ENCODE measurements at regions not wholly inside any gene's neighbourhood (a gene's known extent, or its start where the extent isn't known, plus 50 kb on each side); places are given as distances from the start of the nearest gene placed in this dataset.

DNA sequence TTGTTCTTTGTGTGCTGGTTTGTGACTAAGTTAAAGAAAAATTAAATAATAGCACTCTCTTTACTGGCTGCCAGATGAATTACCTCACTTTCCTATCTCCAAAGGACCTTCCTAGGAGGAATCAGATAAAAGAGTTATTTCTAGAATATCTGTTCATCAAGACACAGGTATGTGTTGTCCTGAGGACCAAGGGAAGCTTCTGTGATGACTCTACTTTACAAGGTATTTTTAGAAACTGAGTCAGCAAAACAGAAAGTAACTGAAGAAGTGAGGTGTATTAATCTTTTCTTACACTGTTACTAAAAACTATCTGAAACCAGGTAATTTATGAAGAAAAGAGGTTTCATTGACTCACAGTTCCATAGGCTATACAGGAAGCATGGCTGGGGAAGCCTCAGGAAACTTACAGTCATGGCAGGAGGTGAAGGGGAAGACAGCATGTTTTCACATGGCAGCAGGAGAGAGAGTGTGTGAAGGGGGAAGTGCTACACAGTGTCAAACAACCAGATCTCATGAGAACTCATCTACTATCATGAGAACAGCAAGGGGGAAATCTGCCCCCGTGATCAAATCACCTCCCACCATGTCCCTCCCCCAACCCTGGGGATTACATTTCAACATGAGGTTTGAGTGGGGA lies 189.2 kb upstream of the DMAC1 start:
- DNase-seq (ENCODE audit: low read depth in 1 of 2, low spot score in 1 of 2) = no peak

DNA sequence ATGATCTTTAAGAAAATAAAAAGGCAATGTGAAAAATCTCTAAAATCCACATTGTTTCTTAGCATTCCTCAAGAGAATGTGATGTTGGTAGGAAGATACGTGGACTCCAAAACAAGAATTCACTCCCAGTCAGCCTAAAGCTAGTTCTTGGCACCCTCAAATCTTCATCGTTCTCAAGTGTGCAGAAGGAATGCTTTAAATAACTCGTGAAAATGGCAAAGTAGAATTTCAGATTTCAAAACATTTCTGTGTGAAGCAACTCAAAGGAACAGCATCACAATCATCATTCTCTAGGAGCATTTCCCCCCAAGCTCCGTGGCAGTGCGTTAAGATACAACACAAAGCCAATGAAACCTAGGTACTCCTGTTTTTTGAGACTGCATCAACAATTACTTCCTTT lies 185.1 kb upstream of the DMAC1 start:
- DNase-seq (ENCODE audit: low read depth in 1 of 2, low spot score in 1 of 2) = no peak

GRCh38 chr9:7984203-7984602 lies 184.6 kb upstream of the DMAC1 start:
- DNase-seq (ENCODE audit: low read depth in 1 of 2, low spot score in 1 of 2) = no peak

- no peak for DNase-seq (ENCODE audit: low read depth in 1 of 2, low spot score in 1 of 2)
Measured at GRCh38 chr9:7983490-7983889, 183.9 kb upstream of the DMAC1 start.

- no peak for DNase-seq (ENCODE audit: low read depth in 1 of 2, low spot score in 1 of 2)
Measured at GRCh38 chr9:7982907-7983306, 183.3 kb upstream of the DMAC1 start.

DNA sequence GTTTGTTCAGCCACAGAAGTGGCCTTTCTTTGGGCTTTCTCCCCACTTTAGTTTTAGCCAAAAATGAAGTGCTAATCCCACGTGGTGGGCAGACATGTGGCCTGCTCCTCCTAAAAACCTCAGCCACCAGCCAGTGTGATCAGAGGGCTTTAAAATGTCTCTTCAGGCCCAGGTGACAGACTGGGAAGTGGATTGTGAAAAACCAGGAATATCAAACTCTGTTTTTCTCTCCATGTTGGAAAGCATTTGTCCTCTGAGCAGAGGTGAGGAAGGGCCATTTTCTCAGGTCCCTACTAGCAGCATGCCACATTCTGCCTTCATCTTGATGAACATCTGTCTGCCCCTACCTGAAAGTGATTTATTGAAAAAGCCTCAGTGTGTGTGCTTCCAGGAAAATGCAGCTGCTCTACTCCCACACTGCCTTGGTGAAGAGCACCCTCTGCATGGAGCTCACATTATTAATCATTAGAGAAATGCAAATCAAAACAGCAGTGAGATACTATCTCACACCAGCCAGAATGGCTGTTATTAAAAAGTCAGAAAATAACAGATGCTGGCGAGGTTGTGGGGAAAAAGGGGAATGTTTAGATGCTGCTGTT lies 181.2 kb upstream of the DMAC1 start:
- no peak for DNase-seq (ENCODE audit: low read depth in 1 of 2, low spot score in 1 of 2)

GRCh38 chr9:7980041-7980440 lies 180.5 kb upstream of the DMAC1 start:
- no peak for DNase-seq (ENCODE audit: low read depth in 1 of 2, low spot score in 1 of 2)

GRCh38 chr9:7979611-7980010 lies 180.0 kb upstream of the DMAC1 start:
- DNase-seq (ENCODE audit: low read depth in 1 of 2, low spot score in 1 of 2) = no peak

DNA sequence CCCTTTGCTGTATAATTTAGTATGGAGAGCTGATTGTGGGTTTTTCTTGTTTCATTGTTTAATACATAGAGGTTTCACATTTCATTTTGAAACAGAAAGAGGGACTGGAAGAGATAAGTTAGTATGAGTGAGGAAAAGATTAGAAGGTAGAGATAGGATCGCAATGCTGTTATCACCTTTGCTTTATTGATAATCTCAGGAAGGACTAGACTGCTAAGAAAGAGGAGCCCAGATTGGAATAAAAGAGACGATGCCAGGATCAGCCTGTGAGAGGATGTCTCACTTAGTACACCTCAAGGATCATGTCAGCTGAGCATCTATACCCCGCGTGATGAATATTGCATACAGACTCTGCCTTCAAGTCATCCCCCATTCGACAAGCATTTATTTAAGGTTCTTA lies 178.0 kb upstream of the DMAC1 start:
- no peak for DNase-seq (ENCODE audit: low read depth in 1 of 2, low spot score in 1 of 2)

- no peak for DNase-seq (ENCODE audit: low read depth in 1 of 2, low spot score in 1 of 2)
Measured at GRCh38 chr9:7976856-7977255, 177.3 kb upstream of the DMAC1 start.

DNA sequence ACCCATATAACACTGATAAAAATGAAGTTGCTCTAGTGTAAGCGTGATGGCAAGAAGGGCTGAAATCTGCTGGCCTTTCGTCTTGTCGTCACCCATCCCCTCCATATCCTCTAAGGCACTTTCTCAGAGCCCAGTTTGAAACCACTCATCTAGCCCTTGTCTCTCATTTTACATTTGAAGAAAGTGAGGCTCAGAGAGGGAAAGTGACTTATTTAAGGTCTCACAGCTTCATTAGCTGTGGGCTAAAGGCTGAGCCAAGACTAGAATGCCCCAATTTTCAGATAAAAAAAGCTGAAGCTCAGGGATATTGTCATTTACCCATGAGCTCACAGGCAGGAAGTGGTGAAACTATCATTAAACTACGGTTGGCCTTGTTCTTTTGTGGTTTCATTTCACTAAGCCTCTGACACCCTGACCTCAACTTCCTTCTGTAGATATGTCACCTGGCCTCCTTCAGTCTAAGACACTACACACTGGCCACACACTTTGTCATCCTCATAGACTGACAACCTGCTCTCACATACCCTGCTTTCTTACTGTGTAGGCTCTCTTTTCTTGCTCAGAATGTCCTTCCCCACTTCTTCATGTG lies 176.7 kb upstream of the DMAC1 start:
- DNase-seq (ENCODE audit: low read depth in 1 of 2, low spot score in 1 of 2) = peak in 1 of 2 donors; percentile 70

DNA sequence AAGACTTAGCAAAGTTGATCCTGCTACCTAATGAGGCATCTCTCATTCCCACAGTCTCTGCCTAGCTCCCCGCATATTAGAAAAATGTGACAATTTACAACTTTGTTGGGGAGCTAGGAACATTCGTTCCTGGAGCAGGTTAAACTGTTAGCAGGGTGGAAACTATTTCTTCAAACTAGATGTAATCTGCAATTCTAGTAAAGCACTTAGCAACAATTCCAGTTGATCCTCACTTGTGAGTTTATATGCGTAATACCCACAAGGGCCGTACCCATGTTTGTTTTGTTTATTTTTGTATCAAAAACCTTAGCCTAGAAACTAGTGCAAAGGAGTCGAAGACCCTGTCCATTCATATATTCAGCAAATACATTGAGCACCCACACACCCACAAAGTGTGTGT lies 175.8 kb upstream of the DMAC1 start:
- no peak for DNase-seq (ENCODE audit: low read depth in 1 of 2, low spot score in 1 of 2)

DNA sequence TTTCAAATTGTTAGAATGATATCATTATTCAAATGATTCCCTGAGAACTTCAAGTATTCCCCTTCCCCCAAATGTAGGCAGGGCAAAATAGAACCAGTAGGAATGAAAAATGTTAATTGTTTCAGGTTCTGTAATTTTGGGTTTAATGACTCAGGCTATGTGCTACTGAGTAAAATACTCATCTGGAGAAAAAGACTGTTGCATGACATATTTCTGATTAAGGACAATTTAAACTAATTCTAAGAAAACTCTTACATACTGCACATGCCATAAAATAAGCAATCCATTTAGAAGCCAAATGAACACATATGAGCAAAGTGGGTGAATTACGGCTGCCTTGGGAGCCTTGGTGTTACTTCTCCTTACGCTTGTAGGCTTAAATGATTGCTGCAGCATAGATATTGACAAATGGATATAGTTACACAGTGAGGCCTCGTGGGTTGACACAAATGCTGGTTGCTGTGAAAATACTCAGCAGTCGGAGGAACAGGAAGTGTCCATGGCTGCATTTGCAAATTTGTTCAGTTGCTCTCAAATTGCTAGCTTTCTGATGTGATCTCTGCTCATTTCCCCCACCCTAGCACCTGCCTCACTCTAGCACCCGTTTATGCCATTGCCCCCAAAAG lies 174.9 kb upstream of the DMAC1 start:
- no peak for DNase-seq (ENCODE audit: low read depth in 1 of 2, low spot score in 1 of 2)

DNA sequence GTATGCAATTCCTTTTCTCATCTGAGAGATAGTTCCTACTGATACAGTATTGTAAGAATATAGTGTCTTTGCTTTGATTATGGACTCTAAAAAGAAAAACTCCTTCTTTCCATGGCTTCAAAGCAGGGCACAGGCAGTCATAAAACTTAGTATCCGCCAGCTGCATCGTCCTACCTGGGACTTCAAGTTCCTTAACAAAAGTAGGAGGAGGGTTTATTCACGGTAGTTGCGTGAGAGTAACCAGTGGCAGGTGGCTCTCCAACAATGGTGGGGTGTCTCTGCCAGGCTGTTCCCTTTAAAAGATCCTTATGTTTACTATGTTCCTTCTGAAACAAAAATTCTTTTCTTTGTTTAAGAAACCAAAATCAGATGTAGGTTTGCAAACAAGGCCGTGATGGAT lies 173.5 kb upstream of the DMAC1 start:
- DNase-seq (ENCODE audit: low read depth in 1 of 2, low spot score in 1 of 2) = no peak

DNA sequence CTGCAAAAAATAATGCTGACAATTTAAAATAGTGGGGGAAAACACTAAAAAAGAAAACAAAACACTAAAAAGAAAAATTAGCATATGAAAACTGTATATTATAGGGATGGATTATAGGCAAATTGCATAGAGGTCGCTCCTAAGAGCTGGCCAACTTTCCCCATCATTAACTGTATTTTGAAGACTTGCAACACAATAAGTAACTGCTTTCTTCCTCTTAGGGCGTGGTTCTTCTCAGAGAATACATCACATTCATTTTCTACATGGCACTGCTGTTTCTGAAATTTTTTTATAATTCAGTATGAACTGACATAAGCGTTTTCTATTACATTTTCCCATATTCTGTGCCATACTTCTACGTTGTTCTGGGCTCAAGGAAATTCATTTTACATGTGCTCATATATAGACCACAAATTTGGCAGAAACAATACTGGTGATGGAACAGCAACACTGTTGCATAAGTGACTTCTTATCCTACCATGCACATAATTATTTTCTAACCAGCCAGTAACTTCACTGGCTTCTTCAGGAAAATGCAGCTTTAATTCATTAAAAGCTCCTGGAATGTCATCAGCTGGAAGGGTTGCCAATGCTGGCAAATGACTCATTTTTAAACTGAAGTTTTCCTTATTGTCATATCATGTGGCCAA lies 171.2 kb upstream of the DMAC1 start:
- no peak for DNase-seq (ENCODE audit: low read depth in 1 of 2, low spot score in 1 of 2)

GRCh38 chr9:7968687-7969086 lies 169.1 kb upstream of the DMAC1 start:
- DNase-seq (ENCODE audit: low read depth in 1 of 2, low spot score in 1 of 2) = no peak

- no peak for DNase-seq (ENCODE audit: low read depth in 1 of 2, low spot score in 1 of 2)
Measured at GRCh38 chr9:7967851-7968250, 168.3 kb upstream of the DMAC1 start.

DNA sequence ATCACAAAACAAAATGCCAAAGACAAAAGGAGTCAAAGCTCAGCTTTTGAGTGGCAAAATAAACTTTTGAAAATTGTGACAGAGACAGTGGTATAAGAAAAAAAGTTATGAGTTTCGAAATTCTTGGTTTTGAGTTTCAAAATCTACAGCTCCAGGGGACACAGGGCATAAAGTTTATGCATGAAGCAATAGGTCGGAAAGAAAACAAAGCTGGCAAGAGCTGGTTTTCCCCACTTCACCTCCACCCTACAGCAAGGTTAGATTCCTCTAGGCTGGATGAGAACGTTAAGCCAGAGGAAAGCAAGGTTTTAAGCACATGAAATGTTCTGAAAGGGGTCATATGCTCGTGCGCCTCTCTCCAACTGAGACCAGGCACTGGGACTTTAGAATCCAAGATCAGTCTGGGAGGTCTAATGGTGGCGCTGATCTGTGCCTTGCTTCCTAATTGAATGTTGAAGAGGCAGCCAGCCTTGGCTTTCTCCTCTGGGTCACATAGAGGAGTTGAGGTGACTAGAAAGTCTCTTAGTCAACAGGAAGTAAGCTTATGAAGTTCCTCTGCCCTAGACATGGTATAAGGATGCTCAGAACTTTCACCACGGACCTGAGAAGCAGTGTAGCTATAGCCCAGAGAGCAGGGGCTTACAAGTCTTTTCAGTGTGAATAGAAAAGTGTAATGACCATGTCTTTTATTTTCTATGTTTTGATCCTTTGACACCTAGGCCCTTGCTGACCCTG lies 167.7 kb upstream of the DMAC1 start:
- DNase-seq (ENCODE audit: low read depth in 1 of 2, low spot score in 1 of 2) = no peak

- no peak for DNase-seq (ENCODE audit: low read depth in 1 of 2, low spot score in 1 of 2)
Measured at GRCh38 chr9:7965063-7965462, 165.5 kb upstream of the DMAC1 start.

- no peak for DNase-seq (ENCODE audit: low read depth in 1 of 2, low spot score in 1 of 2)
Measured at GRCh38 chr9:7963026-7963425, 163.4 kb upstream of the DMAC1 start.

DNA sequence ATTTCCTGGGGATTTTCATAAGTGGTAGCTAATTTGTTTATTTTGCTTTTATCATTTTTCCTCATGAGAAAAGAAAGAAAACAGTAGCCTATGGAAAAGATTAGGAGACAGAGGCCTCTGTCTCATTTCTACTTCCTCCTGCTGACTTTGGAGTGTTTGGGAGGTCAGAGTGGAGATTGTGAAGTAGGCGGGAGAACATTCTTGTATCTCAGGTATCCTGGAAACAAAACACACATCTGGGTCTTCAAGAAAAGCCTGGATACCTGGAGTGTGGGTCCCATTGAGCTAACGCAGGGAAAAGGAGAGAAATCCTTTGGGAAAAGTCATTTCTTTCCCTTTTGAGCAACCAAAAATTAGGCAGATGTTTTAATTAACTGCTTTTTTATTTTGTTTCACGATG lies 161.5 kb upstream of the DMAC1 start:
- DNase-seq (ENCODE audit: low read depth in 1 of 2, low spot score in 1 of 2) = no peak

All from activated CD4-positive, alpha-beta T cell treated with anti-CD3 and anti-CD28 coated beads, Interleukin-2, amount 50 U/mL, for 24 hours (primary cell).